ENCODE measurements at regions not wholly inside any gene's neighbourhood (a gene's known extent, or its start where the extent isn't known, plus 50 kb on each side); places are given as distances from the start of the nearest gene placed in this dataset.

GRCh38 chr3:164235289-164236028 is 842.8 kb downstream of the SI start:
- no peak overlapping the region for H3K4me3 ChIP-seq (ENCODE audit: low read depth, low read length)
- no peak for DNase-seq (ENCODE audit: low read depth)
- no peak for TF ChIP-seq CTCF (IDR thresholded peaks at IDR 0.05; ENCODE audit: low read depth, low read length, missing control alignments)

GRCh38 chr3:164233951-164234350 is 844.3 kb downstream of the SI start:
- no peak overlapping the region for H3K4me3 ChIP-seq (ENCODE audit: low read depth, low read length)
- TF ChIP-seq CTCF (IDR thresholded peaks at IDR 0.05; ENCODE audit: low read depth, low read length, missing control alignments), result no peak
- DNase-seq (ENCODE audit: low read depth), result no peak

GRCh38 chr3:164231718-164232117 is 846.6 kb downstream of the SI start:
- H3K4me3 ChIP-seq (ENCODE audit: low read depth, low read length), result no peak overlapping the region
- no peak for DNase-seq (ENCODE audit: low read depth)
- no peak for TF ChIP-seq CTCF (IDR thresholded peaks at IDR 0.05; ENCODE audit: low read depth, low read length, missing control alignments)

GRCh38 chr3:164230385-164231094 is 847.8 kb downstream of the SI start:
- TF ChIP-seq CTCF (IDR thresholded peaks at IDR 0.05; ENCODE audit: low read depth, low read length, missing control alignments), result no peak
- no peak overlapping the region for H3K4me3 ChIP-seq (ENCODE audit: low read depth, low read length)
- no peak for DNase-seq (ENCODE audit: low read depth)

GRCh38 chr3:164224126-164224525 is 854.2 kb downstream of the SI start:
- DNase-seq (ENCODE audit: low read depth), result no peak
- no peak for TF ChIP-seq CTCF (IDR thresholded peaks at IDR 0.05; ENCODE audit: low read depth, low read length, missing control alignments)
- H3K4me3 ChIP-seq (ENCODE audit: low read depth, low read length), result no peak overlapping the region

- no peak for DNase-seq (ENCODE audit: low read depth)
- TF ChIP-seq CTCF (IDR thresholded peaks at IDR 0.05; ENCODE audit: low read depth, low read length, missing control alignments), result no peak
- H3K4me3 ChIP-seq (ENCODE audit: low read depth, low read length), result no peak overlapping the region
These were observed 856.1 kb downstream of the SI start for GRCh38 chr3:164222197-164222596.

Measured in GM12864 (cell line).